Sigmoid colon (tissue), 4 donors: ENCODE measurements at regions not wholly inside any gene's neighbourhood (a gene's known extent, or its start where the extent isn't known, plus 50 kb on each side); places are given as distances from the start of the nearest gene placed in this dataset.

Source experiments
- CTCF ChIP-seq, 4 experiments: fragments of 450-650 bp in 3 of 4; fragments of 200-600 bp in 1 of 4; IDR thresholded peaks; one replicate each; pipeline ENCODE4 v1.5.1; 2016 to 2019; ENCODE audit warnings: antibody characterized with exemption in 4 of 4, mild to moderate bottlenecking in 3 of 4, moderate library complexity in 2 of 4
- EP300 ChIP-seq, 4 donors: sonication (generic); formaldehyde crosslinking; IDR thresholded peaks; one replicate each; pipeline ENCODE4 v1.6.1; 2017; ENCODE audit warnings: antibody characterized with exemption in 4 of 4
- POLR2A ChIP-seq, 2 donors: fragments of 450-650 bp; IDR thresholded peaks; one replicate each; pipeline ENCODE4 v1.6.1; 2016; ENCODE audit warnings: antibody characterized with exemption in 2 of 2, mild to moderate bottlenecking in 2 of 2, moderate library complexity in 2 of 2

- no peak for TF ChIP-seq CTCF (IDR thresholded peaks at IDR 0.05)
- TF ChIP-seq EP300 (IDR thresholded peaks at IDR 0.05), result no peak
- no peak for TF ChIP-seq POLR2A (IDR thresholded peaks at IDR 0.05)
Measured at GRCh38 chr21:9780441-9780937, 740.9 kb upstream of the TPTE start.
